HG03103 (cell line): ENCODE measurements at regions not wholly inside any gene's neighbourhood (a gene's known extent, or its start where the extent isn't known, plus 50 kb on each side); places are given as distances from the start of the nearest gene placed in this dataset.

Experiments used
- ATAC-seq: cut with Tn5 transposase; IDR thresholded peaks from one replicate; pipeline ENCODE4 v1.9.1; 2021; ENCODE audit warnings: low read depth; ENCODE audit not compliant: unreplicated experiment

- no peak for ATAC-seq
Observed at GRCh38 chr11:115745066-115745465, 240.9 kb upstream of the CADM1 start.

DNA sequence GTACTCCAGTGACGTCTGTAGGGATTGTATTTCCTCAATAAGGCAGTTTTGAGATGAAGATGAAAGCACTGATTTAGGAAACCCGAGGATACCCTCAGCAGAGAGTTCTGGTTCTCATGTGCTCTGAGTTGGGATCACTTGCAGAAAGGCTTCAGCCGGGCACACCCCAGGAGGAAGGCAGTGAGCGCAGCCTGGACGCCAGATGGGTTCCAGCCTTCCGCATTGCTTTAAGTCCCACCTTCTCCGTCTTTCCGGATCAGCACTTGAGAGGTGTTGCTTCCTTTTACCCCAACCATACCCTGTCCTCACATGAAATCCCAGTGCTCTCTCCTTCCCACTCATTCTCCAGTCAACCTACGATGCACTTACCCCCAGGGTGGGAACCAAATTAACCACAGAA is 239.5 kb upstream of the CADM1 start:
- no peak for ATAC-seq

DNA sequence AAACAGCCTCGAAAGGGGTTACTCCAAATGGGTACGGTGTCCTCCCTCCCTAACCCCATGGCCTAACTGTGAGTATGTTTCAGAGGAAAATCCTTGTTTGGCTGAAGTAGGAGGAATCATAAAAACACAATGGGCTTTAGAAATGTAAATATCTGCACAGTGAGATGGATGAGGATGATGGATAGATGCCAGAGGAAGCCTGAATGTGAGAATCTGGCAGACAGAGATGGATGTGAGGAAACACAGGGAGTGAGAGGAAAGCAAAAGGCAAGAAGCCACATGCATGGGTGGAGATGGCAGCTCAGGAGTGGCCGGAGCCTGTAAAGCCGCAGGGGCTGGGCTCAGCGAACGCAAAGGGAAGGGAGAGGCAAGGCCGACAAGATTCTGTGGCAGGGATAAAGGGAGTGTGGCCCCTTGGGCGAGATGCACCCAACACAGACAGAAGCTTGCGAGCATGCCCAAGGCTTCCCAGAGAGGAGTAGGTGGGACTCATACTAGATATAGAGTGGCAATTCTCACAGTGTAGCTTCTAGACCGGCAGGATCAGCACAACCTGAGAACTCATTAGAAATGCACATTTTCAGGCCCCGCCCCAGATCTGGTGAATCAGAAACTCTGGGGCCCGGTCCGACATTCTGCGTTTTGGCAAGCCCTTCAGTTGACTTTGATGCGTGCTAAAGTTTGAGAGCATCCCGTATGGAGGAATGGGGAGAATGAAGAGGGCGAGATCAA is 237.3 kb upstream of the CADM1 start:
- no peak for ATAC-seq

DNA sequence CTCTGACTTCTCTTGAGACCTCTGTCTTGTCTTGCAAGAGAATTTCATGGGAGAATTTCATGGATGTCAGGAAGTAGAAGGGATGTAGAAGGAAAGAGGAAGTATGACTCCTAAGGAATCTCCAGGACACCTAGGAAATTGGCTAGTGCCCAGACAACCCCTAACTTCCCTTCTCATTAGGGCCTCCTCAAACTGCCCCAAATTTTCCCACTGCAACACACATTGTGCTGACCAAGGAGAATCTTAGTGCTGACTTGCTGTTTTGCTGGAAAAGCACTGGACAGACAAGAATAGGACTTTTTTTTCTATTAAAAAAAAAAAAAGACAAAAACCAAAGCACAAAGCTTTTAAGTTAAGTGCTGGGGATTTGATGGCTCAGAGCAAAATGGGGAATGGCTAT is 236.1 kb upstream of the CADM1 start:
- no peak for ATAC-seq

GRCh38 chr11:115739878-115740277 is 235.7 kb upstream of the CADM1 start:
- no peak for ATAC-seq

DNA sequence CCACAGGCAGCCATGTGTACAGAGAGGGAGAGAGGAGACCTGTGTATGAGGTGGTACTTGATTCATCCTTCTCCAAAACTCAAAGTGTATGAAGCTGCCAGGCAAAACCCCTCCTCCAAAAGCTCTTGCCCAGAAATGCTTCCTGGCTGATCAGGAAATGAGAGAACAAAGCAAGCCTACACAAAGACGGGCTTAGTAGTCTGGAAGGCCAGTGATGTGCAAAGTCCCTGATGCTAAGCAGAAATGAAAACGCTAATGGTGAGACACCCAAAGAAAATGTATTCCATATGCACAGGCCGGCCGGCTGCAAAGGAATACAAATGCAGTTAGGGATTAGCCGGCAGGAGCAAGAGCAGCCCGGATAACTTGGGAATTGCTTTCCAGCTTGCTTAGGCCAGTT is 234.9 kb upstream of the CADM1 start:
- ATAC-seq, result no peak

GRCh38 chr11:115737875-115738274 is 233.7 kb upstream of the CADM1 start:
- no peak for ATAC-seq

DNA sequence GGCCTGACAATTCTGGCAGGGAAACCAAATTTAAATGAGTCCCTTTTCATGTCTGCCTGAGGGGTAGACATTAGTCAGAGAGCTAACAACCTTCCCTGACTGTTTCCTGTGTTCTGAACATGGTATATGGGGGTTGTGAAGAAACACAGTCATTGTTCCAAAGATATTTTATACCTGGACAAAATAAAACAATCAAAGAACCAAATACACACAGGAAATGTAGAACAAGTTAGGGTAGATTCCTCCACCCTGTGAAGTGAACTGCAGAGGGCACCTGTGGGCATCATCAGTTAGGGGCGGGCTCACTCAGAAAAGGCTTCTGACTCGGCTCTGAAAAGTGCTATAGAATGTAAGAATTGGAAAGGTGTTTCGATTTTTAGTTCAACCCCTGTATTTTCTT is 231.9 kb upstream of the CADM1 start:
- ATAC-seq, result no peak

DNA sequence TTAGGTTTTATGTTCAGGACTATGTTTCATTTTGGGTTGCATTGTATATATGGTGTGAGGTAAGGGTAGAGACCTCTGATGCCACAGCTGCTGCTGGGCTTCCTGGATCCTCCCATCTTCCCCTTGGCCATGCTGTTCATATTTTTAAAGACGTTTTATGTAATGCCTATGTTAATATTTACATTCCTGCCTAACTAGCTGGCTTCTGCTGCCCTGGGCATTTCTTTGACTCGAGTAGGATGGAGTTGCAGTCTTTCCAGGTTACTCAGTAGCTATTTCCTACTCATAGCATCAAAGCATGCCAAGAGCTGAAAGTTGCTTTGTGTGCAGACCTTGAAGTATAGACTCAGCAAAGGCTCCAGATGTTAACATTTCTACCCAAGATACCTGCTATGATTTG is 220.5 kb upstream of the CADM1 start:
- ATAC-seq, result no peak

GRCh38 chr11:115722711-115723110 is 218.5 kb upstream of the CADM1 start:
- ATAC-seq, result no peak

DNA sequence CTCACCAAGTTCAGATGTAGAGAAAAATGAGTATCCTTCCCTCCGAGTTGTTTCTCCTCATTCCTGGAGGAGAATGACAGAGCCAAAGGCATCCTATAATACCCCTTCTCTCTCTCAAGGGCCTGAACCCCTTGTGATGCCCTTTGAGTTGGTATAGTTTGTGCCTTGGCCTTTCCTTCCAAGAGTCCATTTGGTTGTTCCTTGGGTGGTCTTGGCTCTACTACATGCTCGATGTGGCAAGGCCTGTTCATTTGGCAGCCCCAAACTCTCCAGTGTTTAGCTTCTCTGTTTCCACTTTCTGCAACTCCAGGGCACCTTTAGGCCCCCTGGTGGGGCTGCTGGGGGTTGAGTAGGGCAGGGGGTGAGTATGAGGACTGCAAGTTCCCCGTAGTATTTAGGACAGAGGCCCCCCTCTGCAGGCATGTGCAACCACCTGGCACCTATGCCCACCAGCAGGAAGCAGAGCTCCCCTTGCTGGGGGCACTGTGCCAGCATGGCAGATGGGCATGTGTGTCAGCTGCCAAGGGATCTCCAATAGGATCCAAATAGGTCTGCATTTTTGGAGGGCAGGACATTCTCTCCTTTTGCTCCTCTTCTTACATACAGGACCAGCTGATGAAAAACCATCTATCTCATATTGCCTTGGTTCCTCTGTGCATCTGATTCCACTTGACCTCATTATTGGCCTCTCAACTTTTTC is 217.2 kb upstream of the CADM1 start:
- ATAC-seq, result no peak

- ATAC-seq, result no peak
Observed at GRCh38 chr11:115720602-115721245, 216.5 kb upstream of the CADM1 start.

GRCh38 chr11:115718945-115719344 is 214.7 kb upstream of the CADM1 start:
- no peak for ATAC-seq

GRCh38 chr11:115718106-115718505 is 213.9 kb upstream of the CADM1 start:
- ATAC-seq, result no peak

DNA sequence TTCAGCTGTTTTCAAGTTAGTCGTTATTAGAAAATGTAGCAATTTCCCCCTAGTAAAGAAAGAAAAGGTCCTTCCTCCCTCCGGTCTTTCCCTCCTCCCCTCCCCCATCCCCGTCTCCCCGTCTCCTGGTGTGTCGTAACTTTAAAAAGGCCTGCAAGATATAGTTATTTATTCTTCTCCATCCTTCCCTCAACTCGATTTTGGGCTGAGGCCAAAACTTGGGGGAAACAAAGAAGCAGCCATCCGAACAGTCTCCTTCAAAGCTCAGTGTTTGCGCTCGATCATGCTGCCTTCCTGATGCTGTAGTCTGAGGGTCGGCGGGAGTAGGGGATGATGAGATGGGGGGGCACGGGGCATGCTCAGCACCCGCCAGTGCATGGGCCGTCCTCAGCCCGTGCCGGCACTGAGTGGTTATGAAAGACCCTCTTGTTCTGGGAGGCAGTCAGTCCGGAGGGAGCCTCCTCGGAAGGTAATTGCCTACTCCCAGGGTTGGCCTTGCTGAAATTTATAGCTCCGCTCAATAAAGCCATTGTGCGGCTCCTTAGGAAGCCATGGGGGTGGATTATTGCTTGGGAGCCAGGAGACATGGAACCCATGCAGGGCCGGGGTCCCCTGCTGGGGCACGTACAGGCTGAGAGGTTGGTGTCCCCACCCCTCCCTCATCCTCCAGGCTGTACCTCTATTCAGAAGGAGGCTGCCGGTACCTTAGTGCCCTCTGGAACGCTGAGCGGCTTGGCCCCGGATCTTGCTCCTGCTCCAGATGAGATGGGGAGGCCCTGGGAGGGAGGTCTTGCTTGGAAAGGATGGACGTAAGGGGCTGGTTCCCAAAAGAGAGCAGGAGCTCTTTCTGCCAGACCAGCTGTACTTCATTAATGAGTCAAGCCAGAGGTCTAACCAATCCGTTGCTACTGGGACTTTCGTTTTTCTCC is 212.7 kb upstream of the CADM1 start:
- ATAC-seq, result no peak

GRCh38 chr11:115716080-115716479 is 211.9 kb upstream of the CADM1 start:
- ATAC-seq, result no peak

DNA sequence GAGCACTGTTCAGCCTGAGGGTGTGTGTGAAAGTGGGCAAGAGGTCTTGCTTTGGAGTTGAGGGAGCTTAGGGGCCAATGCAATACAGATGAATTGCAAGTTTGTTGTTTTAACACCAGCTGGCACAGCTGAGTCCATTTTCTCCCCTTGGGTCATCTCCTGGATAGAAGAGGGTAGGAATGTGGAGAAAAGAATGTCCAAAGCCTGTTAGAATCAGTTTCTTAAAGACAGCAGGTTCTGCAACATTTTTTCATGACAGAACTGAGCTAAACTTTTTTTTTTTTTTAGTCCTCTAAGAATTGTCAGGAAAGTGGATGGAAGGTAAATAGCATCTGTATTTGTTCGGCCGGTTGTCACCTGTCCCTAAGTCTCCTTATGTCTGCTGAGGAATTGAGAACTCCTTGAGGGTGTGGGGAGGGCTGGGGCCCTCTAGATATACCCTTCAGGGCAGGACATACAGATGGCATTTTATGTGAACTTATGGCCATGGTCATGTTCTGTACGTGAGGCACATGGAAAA is 211.1 kb upstream of the CADM1 start:
- ATAC-seq, result no peak

GRCh38 chr11:115712296-115712695 is 208.1 kb upstream of the CADM1 start:
- ATAC-seq, result no peak

GRCh38 chr11:115710980-115711379 is 206.8 kb upstream of the CADM1 start:
- no peak for ATAC-seq

DNA sequence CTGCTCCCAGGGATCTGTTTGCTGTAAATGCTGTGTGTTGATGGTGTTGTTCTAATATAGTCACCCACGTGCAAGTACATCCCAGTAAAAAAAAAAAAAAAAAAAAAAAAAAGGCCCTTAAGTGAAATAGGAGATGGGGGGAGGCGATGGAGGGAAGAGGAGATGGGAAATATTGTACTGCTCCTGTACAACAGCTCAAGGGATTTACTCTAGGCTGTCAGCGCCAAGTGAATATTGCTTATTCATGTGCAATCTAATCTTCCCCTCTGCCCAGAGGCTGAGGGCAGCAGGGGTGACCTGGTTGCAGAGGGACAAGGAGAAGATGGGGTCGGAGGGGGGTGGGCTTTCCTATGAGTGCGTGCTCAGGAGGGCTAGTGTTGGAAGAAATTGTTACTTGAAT is 206.2 kb upstream of the CADM1 start:
- ATAC-seq, result no peak

DNA sequence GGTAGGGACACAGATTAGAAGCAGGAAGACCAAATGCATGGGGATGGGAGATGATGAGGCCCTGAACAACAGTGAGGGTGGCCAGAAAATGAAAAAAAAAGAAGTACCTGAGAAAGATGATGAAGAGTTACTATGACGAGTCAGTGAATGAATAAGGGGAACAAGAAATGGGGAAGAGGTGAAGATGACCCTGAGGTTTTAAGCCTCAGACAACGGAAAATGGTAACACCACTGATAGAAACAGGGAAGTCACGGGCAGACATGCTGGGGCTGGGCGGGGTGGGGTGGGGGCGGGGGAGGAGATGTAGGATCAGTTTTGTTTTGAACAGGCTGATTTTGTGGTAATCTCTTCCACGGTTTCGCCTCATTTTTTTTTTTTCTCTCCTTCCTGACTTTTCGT is 205.1 kb upstream of the CADM1 start:
- no peak for ATAC-seq
